GM12864 (cell line): ENCODE measurements at regions not wholly inside any gene's neighbourhood (a gene's known extent, or its start where the extent isn't known, plus 50 kb on each side); places are given as distances from the start of the nearest gene placed in this dataset.

Source experiments
- DNase-seq: peaks from one replicate; pipeline ENCODE4 v3.0.0-alpha.2; 2011; ENCODE audit warnings: low read depth
- H3K4me3 ChIP-seq: 2 replicates; pipeline ENCODE4 v1.5.1; 2011; ENCODE audit warnings: mild to moderate bottlenecking, low read depth, low read length, control low read depth
- CTCF ChIP-seq: IDR thresholded peaks from 2 replicates; pipeline ENCODE4 v1.5.1; 2011; ENCODE audit warnings: low read depth, mild to moderate bottlenecking, moderate library complexity, low read length, control low read depth, inconsistent platforms; ENCODE audit errors: missing control alignments

- TF ChIP-seq CTCF: no peak
- H3K4me3 ChIP-seq: no peak overlapping the region
- DNase-seq: no peak
Measured at GRCh38 chr15:95120595-95120994, 889.2 kb downstream of the MCTP2 start.

GRCh38 chr15:95121191-95121590 is 889.8 kb downstream of the MCTP2 start:
- no peak for DNase-seq
- no peak for TF ChIP-seq CTCF
- H3K4me3 ChIP-seq: no peak overlapping the region

GRCh38 chr15:95125803-95126202 is 894.4 kb downstream of the MCTP2 start:
- no peak overlapping the region for H3K4me3 ChIP-seq
- no peak for TF ChIP-seq CTCF
- DNase-seq: no peak

- TF ChIP-seq CTCF: no peak
- DNase-seq: no peak
Measured at GRCh38 chr15:95127356-95127755, 896.0 kb downstream of the MCTP2 start.

GRCh38 chr15:95129574-95129973 is 898.2 kb downstream of the MCTP2 start:
- H3K4me3 ChIP-seq: no peak overlapping the region
- TF ChIP-seq CTCF: no peak
- DNase-seq: no peak

More at GRCh38 chr15:95127356-95127755, 896.0 kb downstream of the MCTP2 start:
- H3K4me3 ChIP-seq: no peak overlapping the region

GRCh38 chr15:95131131-95131556 is 899.8 kb downstream of the MCTP2 start:
- no peak overlapping the region for H3K4me3 ChIP-seq
- TF ChIP-seq CTCF: no peak
- no peak for DNase-seq

- TF ChIP-seq CTCF: no peak
- no peak for DNase-seq
- no peak overlapping the region for H3K4me3 ChIP-seq
Measured at GRCh38 chr15:95132774-95133173, 901.4 kb downstream of the MCTP2 start.
